ENCODE measurements at regions not wholly inside any gene's neighbourhood (a gene's known extent, or its start where the extent isn't known, plus 50 kb on each side); places are given as distances from the start of the nearest gene placed in this dataset.
"Not testable (repeated sequence)": the region's sequence is repeated elsewhere in the genome, so short reads cannot be mapped to it uniquely, and the experiment has no call there.

- Mint-ChIP-seq H3K4me1 (no peaks in the 10 kb centered on the region), H3K36me3 (no peaks in the 10 kb centered on the region), H3K4me3 (no peak overlapping the region), H3K9me3 (no peaks in the 10 kb centered on the region), H3K27ac (no peak overlapping the region)
- ATAC-seq = no peak
- DNase-seq (ENCODE audit: low spot score in 2 of 2) = no peak
Measured at GRCh38 chr2:120632796-120633646, 102.6 kb upstream of the GLI2 start.

- Mint-ChIP-seq H3K27ac (no peak overlapping the region), H3K4me3 (no peak overlapping the region), H3K9me3 (no peaks in the 10 kb centered on the region), H3K36me3 (no peaks in the 10 kb centered on the region), H3K4me1 (no peaks in the 10 kb centered on the region)
- no peak for ATAC-seq
- no peak for DNase-seq (ENCODE audit: low spot score in 2 of 2)
Measured at GRCh38 chr2:120634533-120634932, 101.1 kb upstream of the GLI2 start.

- ATAC-seq = no peak
- Mint-ChIP-seq H3K9me3 (no peaks in the 10 kb centered on the region), H3K27ac (no peak overlapping the region), H3K36me3 (no peaks in the 10 kb centered on the region), H3K4me3 (no peak overlapping the region), H3K4me1 (no peaks in the 10 kb centered on the region)
- DNase-seq (ENCODE audit: low spot score in 2 of 2) = no peak
Measured at GRCh38 chr2:120635146-120635545, 100.5 kb upstream of the GLI2 start.

- Mint-ChIP-seq H3K36me3 (no peaks in the 10 kb centered on the region), H3K4me3 (no peak overlapping the region), H3K27ac (no peak overlapping the region), H3K9me3 (no peaks in the 10 kb centered on the region), H3K4me1 (no peaks in the 10 kb centered on the region)
- no peak for DNase-seq (ENCODE audit: low spot score in 2 of 2)
- no peak for ATAC-seq
Measured at GRCh38 chr2:120637847-120638246, 97.8 kb upstream of the GLI2 start.

- no peak overlapping the region for H3K4me3 Mint-ChIP-seq
- H3K36me3 Mint-ChIP-seq = no peaks in the 10 kb centered on the region
- H3K9me3 Mint-ChIP-seq = no peaks in the 10 kb centered on the region
- no peaks in the 10 kb centered on the region for H3K4me1 Mint-ChIP-seq
- ATAC-seq (no peak), DNase-seq (ENCODE audit: low spot score in 2 of 2) (no peak)
- no peak overlapping the region for H3K27ac Mint-ChIP-seq
Measured at GRCh38 chr2:120638450-120638849, 97.2 kb upstream of the GLI2 start.

- Mint-ChIP-seq H3K36me3 (no peaks in the 10 kb centered on the region), H3K27ac (no peak overlapping the region), H3K4me1 (no peaks in the 10 kb centered on the region), H3K9me3 (no peaks in the 10 kb centered on the region), H3K4me3 (no peak overlapping the region)
- no peak for ATAC-seq
- DNase-seq (ENCODE audit: low spot score in 2 of 2) = no peak
Measured at GRCh38 chr2:120641366-120641771, 94.3 kb upstream of the GLI2 start.

- DNase-seq (ENCODE audit: low spot score in 2 of 2) = no peak
- no peaks in the 10 kb centered on the region for H3K36me3 Mint-ChIP-seq
- H3K4me3 Mint-ChIP-seq = no peak overlapping the region
- no peaks in the 10 kb centered on the region for H3K4me1 Mint-ChIP-seq
- no peak for ATAC-seq
- H3K9me3 Mint-ChIP-seq = no peaks in the 10 kb centered on the region
- H3K27ac Mint-ChIP-seq = no peak overlapping the region
Measured at GRCh38 chr2:120642646-120643045, 93.0 kb upstream of the GLI2 start.

- Mint-ChIP-seq H3K4me3 (no peak overlapping the region), H3K27ac (no peak overlapping the region), H3K36me3 (no peaks in the 10 kb centered on the region), H3K4me1 (no peaks in the 10 kb centered on the region), H3K9me3 (peaks cover 16% of the 10 kb centered on the region)
- DNase-seq (ENCODE audit: low spot score in 2 of 2) (no peak), ATAC-seq (no peak)
Measured at GRCh38 chr2:120646994-120647393, 88.7 kb upstream of the GLI2 start.

- H3K4me3 Mint-ChIP-seq = no peak overlapping the region
- no peaks in the 10 kb centered on the region for H3K4me1 Mint-ChIP-seq
- no peak overlapping the region for H3K27ac Mint-ChIP-seq
- no peak for ATAC-seq
- no peaks in the 10 kb centered on the region for H3K36me3 Mint-ChIP-seq
- DNase-seq (ENCODE audit: low spot score in 2 of 2) = no peak
- peaks cover 16% of the 10 kb centered on the region for H3K9me3 Mint-ChIP-seq
Measured at GRCh38 chr2:120647487-120647886, 88.2 kb upstream of the GLI2 start.

GRCh38 chr2:120649381-120649780, 86.3 kb upstream of the GLI2 start:
- H3K4me3 Mint-ChIP-seq, ATAC-seq, H3K36me3 Mint-ChIP-seq: not testable (repeated sequence)

GRCh38 chr2:120650022-120650644, 85.5 kb upstream of the GLI2 start:
- Mint-ChIP-seq H3K36me3 (no peaks in the 10 kb centered on the region), H3K9me3 (peaks cover 16% of the 10 kb centered on the region), H3K27ac (no peak overlapping the region), H3K4me3 (no peak overlapping the region), H3K4me1 (no peaks in the 10 kb centered on the region)
- ATAC-seq = no peak
- DNase-seq (ENCODE audit: low spot score in 2 of 2) = no peak

More at GRCh38 chr2:120649381-120649780, 86.3 kb upstream of the GLI2 start:
- DNase-seq (ENCODE audit: low spot score in 2 of 2); H3K4me1 Mint-ChIP-seq; H3K27ac Mint-ChIP-seq: not testable (repeated sequence)
- H3K9me3 Mint-ChIP-seq = peaks cover 16% of the 10 kb centered on the region

- ATAC-seq (no peak), DNase-seq (ENCODE audit: low spot score in 2 of 2) (no peak)
- no peak overlapping the region for H3K27ac Mint-ChIP-seq
- no peak overlapping the region for H3K4me3 Mint-ChIP-seq
- H3K4me1 Mint-ChIP-seq = no peaks in the 10 kb centered on the region
- peaks cover 16% of the 10 kb centered on the region for H3K9me3 Mint-ChIP-seq
- no peaks in the 10 kb centered on the region for H3K36me3 Mint-ChIP-seq
Measured at GRCh38 chr2:120651818-120652217, 83.8 kb upstream of the GLI2 start.

- Mint-ChIP-seq H3K4me1 (no peaks in the 10 kb centered on the region), H3K9me3 (peaks cover 16% of the 10 kb centered on the region), H3K4me3 (no peak overlapping the region), H3K27ac (no peak overlapping the region), H3K36me3 (no peaks in the 10 kb centered on the region)
- DNase-seq (ENCODE audit: low spot score in 2 of 2) (no peak), ATAC-seq (no peak)
Measured at GRCh38 chr2:120653046-120653445, 82.6 kb upstream of the GLI2 start.

GRCh38 chr2:120653871-120654270, 81.8 kb upstream of the GLI2 start:
- DNase-seq (ENCODE audit: low spot score in 2 of 2) = no peak
- H3K4me3 Mint-ChIP-seq = no peak overlapping the region
- ATAC-seq = no peak
- H3K36me3 Mint-ChIP-seq = no peaks in the 10 kb centered on the region
- no peaks in the 10 kb centered on the region for H3K4me1 Mint-ChIP-seq
- no peak overlapping the region for H3K27ac Mint-ChIP-seq
- H3K9me3 Mint-ChIP-seq = peaks cover 16% of the 10 kb centered on the region

- Mint-ChIP-seq H3K4me3 (no peak overlapping the region), H3K4me1 (no peaks in the 10 kb centered on the region), H3K9me3 (peaks cover 14% of the 10 kb centered on the region), H3K36me3 (no peaks in the 10 kb centered on the region), H3K27ac (no peak overlapping the region)
- ATAC-seq (peak; percentile 29), DNase-seq (ENCODE audit: low spot score in 2 of 2) (no peak)
Measured at GRCh38 chr2:120654381-120655134, 81.1 kb upstream of the GLI2 start.

Measured in stimulated activated effector memory CD8-positive, alpha-beta T cell treated with anti-CD3 and anti-CD28 coated beads, Interleukin-12 subunit alpha, Interleukin-12 subunit beta, amount 100 ng/mL, for 72 hours (primary cell).